GM21786 (cell line): ENCODE measurements at regions not wholly inside any gene's neighbourhood (a gene's known extent, or its start where the extent isn't known, plus 50 kb on each side); places are given as distances from the start of the nearest gene placed in this dataset.

ENCODE experiments used
- ATAC-seq: cut with Tn5 transposase; IDR thresholded peaks from one replicate; pipeline ENCODE4 v1.9.1; 2021; ENCODE audit not compliant: unreplicated experiment

GRCh38 chr15:70172566-70173225 is 75.0 kb upstream of the TLE3 start:
- no peak for ATAC-seq

GRCh38 chr15:70172124-70172523 is 74.4 kb upstream of the TLE3 start:
- ATAC-seq = no peak

- ATAC-seq = no peak
These were observed 73.7 kb upstream of the TLE3 start for GRCh38 chr15:70171256-70171886.

- ATAC-seq = no peak
These were observed 72.5 kb upstream of the TLE3 start for GRCh38 chr15:70170096-70170699.

GRCh38 chr15:70169147-70169546 is 71.4 kb upstream of the TLE3 start:
- no peak for ATAC-seq

- ATAC-seq = no peak
These were observed 69.4 kb upstream of the TLE3 start for GRCh38 chr15:70167155-70167554.

GRCh38 chr15:70166506-70167087 is 68.9 kb upstream of the TLE3 start:
- no peak for ATAC-seq

GRCh38 chr15:70165716-70166284 is 68.1 kb upstream of the TLE3 start:
- no peak for ATAC-seq

- no peak for ATAC-seq
These were observed 67.4 kb upstream of the TLE3 start for GRCh38 chr15:70164910-70165715.

GRCh38 chr15:70164156-70164900 is 66.6 kb upstream of the TLE3 start:
- no peak for ATAC-seq

- ATAC-seq = no peak
These were observed 63.3 kb upstream of the TLE3 start for GRCh38 chr15:70160803-70161565.

GRCh38 chr15:70160267-70160666 is 62.5 kb upstream of the TLE3 start:
- ATAC-seq = no peak

- ATAC-seq = no peak
These were observed 61.9 kb upstream of the TLE3 start for GRCh38 chr15:70159713-70160009.

- ATAC-seq = no peak
These were observed 61.4 kb upstream of the TLE3 start for GRCh38 chr15:70159001-70159712.

- ATAC-seq = no peak
These were observed 60.7 kb upstream of the TLE3 start for GRCh38 chr15:70158309-70159000.

- ATAC-seq = no peak
These were observed 59.1 kb upstream of the TLE3 start for GRCh38 chr15:70156671-70157271.

GRCh38 chr15:70154718-70155347 is 57.1 kb upstream of the TLE3 start:
- ATAC-seq = no peak
